ENCODE measurements at regions not wholly inside any gene's neighbourhood (a gene's known extent, or its start where the extent isn't known, plus 50 kb on each side); places are given as distances from the start of the nearest gene placed in this dataset.

DNA sequence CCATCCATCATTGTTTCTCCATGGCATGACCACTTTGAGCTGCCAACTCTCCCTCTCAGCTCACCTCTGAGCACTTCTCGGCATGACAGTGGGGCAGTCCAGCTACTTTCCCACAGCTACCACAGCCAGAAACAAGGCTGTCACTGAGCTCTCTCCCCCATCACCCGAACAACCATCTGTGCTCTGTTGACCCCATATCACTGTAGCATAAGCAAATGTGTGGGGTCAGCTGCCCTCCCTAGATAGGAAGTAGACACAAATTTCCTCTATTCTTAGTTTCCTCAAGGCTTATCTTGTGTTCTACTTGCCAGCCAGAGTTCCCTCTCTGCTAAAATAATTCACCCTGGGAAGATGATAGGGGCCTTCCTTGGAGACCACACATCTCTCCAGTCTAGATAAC lies 82.6 kb upstream of the FUT8 start:
- DNase-seq, result no peak

DNA sequence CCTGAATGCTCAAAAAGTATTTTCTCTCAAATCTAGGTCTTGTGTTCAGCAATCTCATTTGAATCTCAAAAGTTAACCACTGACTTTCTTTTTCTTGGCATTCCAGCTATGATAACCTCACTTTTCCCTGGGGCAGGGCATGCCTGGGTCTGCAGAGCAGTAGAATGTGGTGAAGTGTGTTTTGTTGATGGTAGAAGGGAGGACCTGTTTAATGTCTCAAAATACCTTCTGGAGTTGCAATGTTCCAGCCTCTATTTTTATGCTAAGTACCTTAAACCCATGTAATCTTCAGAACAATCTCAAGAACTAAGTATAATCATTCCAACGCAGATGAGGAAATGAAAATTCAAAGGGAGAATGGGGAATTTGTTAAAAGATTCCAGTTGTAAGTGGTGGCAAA lies 82.1 kb upstream of the FUT8 start:
- DNase-seq, result no peak

DNA sequence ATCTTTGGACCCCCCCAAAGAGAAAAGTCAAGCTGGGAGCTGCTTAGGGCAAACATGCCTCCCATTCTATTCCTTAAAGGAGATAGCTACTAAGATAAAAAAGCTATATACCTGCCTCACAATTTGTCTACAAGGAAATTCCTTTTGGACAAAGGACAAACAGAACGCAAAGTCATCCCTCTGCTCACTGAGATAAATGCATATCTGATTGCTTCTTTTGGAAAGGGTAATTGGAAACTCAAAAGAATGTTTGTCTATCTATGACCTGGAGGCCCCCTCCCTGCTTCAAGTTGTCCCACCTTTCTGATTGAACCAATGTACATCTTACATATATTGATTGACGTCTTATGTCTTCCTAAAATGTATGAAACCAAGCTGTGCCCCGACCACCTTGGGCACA lies 80.9 kb upstream of the FUT8 start:
- DNase-seq, result no peak

DNA sequence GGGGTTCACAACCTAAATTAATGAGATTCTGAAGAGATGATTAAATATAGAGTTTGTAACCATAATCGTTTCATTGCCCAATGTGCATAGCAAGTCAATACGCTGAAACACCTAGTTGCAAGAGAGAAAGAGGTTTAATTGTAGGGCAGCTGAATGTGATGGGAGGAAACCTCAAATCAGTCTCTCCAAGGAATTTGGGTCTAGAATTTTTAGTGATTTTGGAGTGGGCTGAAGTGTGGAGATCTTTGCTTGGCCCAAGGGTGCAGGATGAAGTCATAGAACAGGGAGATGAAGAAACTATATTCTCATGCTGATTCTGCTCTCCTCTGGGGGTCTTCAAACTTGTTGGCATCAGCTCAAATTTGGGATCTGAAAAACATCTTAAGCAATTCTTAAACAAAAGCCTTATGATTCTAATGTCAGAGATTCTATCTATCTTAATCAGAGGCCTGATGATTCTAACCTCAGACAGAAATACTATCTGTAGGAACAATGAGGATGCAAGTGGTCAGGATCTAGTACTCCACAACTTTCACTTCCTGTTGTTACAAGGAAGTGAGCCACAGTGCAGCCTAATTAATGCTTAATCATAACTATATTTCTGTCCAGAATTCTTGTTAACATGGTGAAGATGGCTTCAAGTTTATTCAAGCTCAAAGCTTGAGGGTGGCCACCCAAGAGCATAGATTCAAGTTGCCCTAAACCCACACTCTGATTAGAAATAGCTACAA lies 80.2 kb upstream of the FUT8 start:
- no peak for DNase-seq

DNA sequence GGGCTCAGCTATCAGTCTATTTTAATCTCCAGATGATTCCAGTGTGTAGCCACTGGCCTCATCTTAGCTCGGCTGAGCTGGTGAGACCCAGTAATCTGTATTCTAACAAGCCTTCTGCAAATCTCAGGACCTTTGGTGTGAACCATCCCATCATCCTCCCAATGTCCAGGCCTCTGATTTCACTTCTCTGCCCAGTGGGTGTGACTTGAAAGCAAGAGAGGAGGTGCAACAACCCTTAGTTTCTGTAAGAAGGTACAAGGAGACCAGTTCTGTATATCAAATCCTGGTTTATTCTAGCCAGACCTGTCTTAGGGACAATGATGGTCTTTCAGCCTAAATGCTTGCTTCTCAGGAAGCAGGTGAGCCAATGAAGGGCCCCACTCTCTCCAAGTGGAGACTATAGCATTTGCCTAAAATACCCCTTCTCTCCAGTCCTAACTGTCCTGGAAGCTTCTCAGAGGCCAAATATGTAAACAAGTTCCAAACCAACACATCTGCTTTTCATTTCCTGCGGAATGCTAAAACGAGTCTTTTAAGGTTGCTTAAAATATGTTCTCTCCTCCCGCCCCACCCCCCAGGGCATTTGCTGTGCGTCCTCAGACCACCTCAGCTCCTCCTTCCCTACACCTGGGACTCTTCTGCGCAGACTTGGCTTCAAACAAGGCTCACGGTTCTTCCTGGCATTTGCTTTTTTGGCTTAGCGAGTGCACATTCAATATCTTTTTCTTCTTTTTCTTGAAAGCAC lies 78.4 kb upstream of the FUT8 start:
- DNase-seq, result no peak

DNA sequence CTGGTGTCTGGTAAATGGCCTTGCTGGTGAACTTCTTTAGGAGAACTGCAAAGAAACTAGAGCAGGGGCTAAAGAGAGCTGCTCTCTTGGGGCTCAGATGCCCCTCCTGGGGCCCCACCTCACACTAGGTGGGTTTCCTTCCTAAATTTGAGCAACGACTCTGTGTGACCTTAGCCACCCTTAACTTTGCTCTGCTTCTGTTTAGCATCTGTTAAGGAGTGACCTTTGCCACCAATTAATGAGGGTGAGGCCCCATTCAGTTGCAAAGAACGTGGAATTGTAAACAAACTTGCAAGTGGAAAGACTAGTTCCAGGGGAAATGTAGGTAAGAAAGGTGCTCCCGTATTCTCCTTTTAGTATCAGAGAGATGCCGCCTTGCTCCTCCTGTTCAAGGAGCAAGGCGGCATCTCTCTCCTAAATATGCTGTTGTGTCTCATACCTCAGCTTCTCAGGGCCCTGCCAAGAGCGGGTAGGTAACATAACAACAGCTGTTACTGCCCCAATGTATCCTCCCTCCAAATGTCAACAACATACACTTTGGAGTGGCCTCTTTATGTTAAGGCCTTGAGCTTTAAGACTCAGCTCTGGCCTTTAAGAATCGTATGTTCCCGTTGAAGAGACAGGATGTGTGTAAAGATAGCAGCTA lies 77.6 kb upstream of the FUT8 start:
- no peak for DNase-seq

DNA sequence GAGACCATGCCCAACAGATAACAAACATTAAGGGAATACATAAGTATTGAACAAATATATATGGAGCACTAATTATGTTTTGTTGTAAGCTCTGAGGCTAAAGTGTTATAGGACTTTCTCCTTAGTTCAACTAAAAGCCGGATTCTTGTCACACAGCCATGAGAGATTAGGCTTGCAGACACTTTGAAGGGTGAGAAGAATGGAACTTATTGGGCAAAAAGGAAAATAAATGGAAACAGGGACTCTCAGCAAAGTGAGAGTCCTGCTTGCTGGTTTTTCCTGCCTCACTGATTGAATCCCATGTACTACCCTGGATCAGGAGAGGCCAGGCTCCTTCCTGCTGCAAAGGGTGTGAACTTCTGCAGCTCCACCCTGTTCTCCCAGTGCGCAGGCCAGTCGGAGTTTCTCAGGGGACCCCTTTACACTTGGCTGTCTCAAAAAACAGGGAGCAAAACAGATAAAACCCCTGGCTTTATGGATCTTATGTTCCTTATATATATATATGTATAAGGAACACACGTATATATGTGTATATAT lies 77.1 kb upstream of the FUT8 start:
- DNase-seq, result no peak

DNA sequence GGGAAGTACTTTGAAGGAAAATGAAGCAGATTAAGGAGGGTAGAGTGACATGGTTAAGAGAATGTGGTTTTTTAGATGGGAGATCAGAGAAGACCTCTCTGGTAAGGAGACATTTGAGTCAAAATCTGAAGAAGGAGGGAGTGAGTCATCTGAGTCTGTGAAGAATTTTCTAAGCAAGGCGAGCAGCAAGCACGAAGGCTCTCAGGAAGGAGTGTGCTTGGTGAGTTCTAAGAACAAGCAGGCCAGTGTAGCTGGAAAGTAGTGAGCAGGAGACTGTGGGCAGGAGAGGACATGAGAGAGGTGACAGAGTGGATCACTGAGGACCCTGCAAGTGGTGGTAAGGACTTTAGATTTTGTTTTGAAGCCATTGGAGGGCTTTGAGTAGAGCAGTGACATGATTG lies 76.3 kb upstream of the FUT8 start:
- no peak for DNase-seq

DNA sequence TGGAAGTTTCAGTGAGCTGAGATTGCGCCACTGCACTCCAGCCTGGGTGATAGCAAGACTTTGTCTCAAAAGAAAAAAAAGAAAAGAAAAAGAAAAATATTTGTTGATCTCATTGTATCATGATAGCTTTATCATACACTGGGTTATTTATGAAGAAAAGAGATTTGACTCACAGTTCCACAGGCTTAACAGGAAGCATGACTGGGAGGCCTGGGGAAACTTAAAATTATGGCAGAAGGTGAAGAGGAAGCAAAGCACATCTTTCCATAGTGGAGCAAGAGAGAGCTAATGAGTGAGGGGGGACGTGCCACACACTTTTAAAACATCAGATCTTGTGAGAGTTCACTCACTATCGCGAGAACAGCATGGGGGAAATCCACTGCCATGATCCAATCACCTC lies 72.7 kb upstream of the FUT8 start:
- no peak for DNase-seq

DNA sequence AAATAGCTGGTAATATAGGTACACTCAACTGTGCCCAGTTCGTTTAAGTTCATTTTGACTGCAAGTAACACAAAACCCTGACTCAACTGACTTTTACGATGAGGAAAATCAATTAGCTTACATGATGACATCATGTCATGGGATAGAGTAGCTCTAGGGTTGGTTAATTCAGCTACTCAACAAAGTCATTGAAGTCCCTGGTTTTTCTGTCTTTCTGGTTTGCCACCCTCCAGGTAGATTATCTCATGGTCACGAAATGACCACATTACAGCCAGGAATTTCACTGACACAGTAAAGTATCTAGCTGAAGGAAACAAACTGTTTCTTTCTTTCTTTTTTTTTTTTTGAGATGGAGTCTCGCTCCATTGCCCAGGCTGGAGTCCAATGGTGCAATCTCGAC lies 68.5 kb upstream of the FUT8 start:
- DNase-seq, result no peak

DNA sequence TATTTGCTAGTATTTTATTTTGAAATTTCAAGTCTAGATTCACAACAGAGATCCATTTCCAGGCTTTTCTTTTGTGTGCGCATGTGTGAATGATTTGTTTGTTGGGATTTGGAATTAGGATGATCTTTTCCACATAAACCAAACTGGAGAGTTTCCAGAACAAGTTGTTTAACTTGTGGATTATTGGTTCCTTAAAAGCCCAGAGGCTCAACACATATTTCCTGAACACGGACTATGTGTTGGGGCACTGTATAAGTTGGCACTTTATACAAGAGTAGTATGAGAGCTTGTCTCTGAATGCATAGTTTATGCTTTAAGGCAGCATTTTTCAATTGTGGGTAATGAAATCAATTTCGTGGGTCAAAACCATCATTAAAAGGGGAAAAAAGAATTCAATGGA lies 67.3 kb upstream of the FUT8 start:
- no peak for DNase-seq

DNA sequence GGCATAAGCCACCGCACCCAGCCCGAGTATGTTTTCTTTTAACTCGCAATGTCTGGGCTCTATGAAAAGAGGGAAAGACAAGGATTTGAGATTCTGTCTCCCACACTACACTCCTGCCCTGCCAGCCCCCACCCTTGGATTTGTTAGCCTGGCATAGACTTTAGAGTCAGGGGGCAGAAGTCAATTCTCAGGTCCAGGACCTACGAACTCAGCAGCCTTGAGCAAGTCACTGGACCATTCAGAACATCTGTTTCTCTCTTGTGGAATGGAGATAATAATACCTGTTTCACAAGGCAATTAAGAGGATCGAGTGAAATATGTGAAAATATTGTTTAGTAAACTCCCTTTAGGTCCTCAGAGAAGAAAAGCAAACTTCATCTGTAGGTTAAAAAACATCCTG lies 66.1 kb upstream of the FUT8 start:
- DNase-seq, result no peak

DNA sequence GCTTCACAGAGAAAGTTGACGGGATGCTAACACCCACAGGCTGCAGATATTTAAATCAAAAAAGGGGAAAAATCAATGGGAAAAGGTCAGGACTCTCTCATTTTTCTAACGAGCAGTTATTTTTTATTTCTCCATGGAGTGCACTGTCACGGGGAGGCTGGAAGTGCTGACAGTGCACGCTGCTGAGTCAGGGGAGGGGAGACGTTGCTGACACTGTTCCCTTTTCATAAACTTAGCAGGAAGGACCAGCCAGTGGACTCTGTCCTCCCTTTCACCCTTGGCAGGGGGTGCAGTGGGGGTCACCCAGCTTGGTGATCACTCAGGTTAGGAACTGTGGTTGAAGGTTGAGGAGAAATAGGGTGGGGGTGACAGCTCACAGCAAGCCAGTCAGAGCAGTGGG lies 65.6 kb upstream of the FUT8 start:
- DNase-seq, result no peak

DNA sequence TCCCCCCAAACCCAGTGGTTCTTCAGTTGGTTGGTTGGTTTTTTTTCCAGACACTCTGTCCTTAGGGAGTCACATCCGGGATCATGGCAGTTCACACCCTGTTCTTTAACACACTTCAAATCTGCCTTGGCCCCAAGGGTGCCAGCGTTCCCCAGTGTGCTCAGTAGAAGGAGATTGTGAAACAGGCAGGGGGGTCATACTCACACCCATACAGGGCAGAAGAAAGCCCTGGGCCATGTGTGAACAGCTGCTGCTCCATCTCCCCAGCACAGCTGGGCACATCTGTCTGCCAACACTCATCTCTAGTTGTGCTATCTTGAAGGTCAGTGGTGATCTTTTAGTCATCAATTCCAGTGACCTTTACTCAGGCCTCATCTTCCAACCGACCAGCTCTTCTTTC lies 64.4 kb upstream of the FUT8 start:
- DNase-seq, result no peak

DNA sequence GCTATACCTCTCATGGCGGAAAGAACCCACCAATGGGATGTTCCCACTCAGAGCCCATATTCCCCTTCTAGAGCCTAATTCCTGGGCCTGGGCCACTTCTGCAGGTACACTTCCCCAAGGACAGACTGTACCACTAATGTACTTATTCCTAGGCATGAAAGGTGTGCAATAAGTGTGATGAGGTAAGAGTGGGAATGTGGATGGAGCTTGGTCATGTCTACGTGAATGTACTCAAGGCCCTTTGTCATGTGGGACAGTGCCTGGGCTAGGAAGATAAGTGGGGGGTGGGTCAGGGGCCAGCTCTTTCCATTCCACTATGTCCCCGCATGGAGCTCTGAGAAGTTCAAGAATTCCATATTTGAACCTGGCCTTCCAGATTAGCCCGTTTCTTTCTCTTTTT lies 63.4 kb upstream of the FUT8 start:
- DNase-seq, result no peak

DNA sequence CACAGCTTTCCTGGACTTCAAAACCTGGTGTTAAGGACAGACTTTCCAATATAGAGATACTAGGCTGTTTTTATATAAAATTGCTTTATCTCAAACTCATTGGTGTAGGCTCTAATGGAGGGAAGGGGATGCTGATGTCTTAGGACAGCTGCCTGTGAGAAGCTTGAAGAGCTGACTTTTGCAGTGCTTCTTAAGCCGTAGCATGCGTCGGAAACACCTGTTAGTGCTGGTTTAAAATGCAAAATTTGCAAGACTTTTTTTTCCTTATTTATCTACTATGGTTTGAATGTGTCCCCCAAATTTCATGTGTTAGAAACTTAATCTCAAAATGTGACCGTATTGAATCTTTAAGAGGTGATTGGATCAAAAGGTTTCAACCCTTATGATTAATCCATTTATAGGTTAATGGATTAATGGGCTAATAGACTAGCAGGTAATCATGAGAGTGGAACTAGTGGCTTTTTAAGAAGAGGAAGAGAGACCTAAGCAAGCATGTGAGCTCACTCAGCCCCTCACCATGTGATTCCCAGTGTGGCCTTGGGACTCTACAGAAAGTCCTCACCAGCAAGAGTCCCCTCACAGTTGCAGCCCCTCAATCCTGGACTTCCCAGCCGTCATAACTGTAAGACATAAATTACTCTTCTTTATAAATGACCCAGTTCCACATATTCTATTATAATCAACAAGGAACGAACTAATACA lies 60.9 kb upstream of the FUT8 start:
- no peak for DNase-seq

DNA sequence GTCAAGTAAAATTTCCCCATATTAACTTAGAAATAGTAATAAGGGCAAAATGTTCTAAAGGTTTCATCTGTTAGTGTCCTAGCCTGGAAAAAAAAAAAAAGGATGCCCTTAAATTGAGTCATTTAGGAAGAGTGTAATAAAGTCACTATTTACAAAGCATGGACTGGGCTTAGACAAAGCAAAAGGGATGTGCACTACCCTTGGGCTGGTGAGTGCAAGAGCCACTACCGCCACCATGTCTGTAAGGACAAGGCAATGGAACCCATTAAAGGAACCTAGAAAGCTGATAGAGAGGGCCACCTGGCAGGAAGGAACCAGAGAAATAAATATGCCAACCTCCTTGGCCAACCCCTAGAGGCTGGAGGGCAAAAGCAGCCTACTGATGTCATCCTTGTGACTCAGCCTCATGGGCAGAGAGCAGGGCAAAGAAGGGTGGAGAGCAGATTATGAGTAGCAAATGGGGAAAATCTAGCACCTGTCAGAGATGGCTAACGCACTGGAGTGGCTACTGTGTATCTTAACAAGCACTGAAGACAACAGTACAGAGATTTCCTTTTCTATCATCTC lies 59.5 kb upstream of the FUT8 start:
- DNase-seq, result peak in 1 of 2 donors; percentile 27

DNA sequence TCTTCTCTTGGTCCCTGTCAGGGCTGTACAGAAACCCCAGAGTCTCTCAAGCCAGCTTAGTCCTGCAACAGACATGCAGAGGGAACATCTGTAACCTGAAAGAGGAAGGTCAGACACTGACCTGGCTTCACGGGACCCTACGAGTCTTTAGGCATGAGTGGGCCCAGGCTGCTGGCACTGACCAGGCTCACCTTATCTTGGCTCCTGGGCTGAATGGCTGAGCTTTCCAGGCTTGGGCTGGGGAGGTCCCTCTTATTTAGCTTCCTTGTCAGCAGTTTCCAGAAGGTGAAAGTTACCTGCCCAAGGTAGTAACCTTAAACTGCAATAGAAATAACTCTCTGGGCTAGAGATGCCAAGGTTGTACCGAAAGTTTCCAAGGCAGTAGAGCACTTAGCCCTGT lies 58.4 kb upstream of the FUT8 start:
- DNase-seq, result no peak

DNA sequence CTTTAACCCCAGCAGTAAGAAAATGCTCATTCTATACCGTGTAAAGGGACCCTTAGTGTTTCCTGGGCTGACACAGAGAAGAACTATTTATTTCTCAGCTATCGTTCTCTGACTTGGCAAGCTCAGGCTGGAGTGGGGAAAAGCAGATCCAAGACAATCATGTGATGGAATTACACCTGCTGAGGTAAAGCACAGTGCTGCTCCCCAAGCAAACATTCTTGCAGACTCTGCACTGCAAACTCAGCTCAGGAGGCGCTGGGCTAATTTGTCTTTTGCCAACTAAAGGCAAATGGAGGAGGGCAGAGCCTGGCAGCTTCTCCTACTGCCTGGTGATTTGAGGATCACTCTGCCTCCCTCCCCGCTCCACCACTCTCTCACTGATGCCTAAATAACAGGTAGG lies 57.8 kb upstream of the FUT8 start:
- DNase-seq, result no peak

DNA sequence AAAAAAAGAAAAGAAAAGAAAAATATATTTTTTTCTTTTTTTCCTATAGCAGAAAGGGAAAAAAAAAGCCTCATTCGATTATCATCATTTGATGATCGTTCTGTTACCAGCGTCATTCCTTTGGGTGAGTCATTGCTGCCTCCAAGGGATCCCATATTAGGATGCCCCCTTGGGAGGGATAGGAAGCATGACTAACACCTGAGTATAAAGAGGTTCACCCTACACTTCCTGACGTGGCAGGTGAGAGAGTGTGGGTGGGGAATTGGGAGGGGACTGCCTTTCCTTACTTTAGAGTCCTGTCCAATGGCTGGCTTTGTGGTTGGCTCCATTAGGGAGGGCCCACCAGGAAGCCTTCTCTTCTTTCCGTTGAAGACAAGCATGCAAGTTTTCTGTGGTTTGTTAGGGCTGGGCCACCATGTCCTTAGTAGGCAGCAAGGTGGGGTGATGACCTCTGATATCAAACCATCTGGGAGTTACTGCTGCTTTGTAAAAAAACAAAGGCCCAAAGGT lies 56.1 kb upstream of the FUT8 start:
- DNase-seq, result peak in 1 of 2 donors; percentile 18

DNA sequence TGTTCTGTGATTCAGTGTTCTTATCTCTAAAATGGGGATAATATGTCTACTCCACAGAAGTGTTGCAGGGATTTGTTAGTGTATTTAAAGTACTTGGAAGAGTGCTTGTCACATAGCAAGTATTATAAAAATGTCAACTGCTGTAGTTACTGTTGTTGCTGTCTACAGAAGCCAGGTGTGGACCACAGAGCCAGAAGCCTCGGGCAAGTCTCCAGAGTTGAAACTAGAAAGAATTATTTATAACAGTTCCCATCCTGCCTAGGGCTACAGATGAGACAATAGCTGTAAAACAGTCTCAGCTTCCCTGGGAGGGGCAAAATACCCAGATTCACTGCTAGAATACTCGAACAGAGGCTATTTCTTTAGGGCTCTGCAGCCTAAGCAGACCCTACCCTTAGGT lies 55.4 kb upstream of the FUT8 start:
- no peak for DNase-seq

DNA sequence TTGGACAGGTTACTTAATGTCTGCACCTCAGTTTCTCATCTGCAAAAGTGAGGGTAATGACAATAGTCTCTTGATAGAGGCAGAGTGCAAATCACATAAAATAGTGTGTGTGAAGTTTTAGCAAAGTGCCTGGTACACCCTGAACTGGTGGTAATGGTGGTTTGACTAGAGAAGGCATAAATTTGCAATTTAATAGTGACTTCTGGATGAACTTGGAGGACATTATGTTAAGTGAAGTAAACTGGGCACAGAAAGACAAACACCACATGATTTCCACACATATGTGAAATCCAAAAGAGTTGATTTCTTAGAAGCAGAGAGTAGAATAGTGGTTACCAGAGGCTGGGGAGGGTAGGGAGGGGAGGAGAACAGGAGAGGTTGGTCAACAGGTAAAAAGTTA lies 54.8 kb upstream of the FUT8 start:
- DNase-seq, result no peak

DNA sequence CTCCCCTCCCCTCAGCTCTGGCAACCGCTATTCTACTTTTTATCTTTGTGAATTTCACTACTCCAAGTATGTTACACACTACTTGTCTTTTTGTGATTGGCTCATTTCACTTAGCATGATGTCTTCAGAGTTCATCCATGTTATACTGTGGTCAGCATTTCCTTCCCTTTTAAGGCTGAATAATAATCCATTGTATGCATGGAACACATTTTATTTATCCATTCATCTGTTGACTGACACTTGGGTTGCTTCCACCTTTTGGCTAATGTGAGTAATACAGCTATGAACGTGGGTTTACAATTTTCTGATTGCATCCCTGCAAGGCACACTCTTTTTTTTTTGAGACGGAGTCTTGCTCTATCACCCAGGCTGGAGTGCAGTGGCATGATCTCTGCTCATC lies 53.0 kb upstream of the FUT8 start:
- DNase-seq, result peak in 1 of 2 donors; percentile 3

All from CD4-positive, alpha-beta T cell treated with Interleukin-4 for 1 hour (primary cell).